Vagina (tissue), 2 donors: ENCODE measurements at regions not wholly inside any gene's neighbourhood (a gene's known extent, or its start where the extent isn't known, plus 50 kb on each side); places are given as distances from the start of the nearest gene placed in this dataset.

Experiments
- CTCF ChIP-seq, 3 experiments: fragments of 450-650 bp in 2 of 3; fragments of 200-600 bp in 1 of 3; sonication (generic) in 1 of 3; IDR thresholded peaks; one replicate each; pipeline ENCODE4 v1.5.1; 2017 to 2019; ENCODE audit warnings: antibody characterized with exemption in 3 of 3, mild to moderate bottlenecking in 2 of 3, moderate library complexity in 2 of 3
- POLR2A ChIP-seq, 2 donors: fragments of 450-650 bp; IDR thresholded peaks; one replicate each; pipeline ENCODE4 v1.6.1; 2017; ENCODE audit warnings: antibody characterized with exemption in 2 of 2, mild to moderate bottlenecking in 2 of 2, moderate library complexity in 2 of 2

GRCh38 chr5:74231697-74232096, 408.8 kb downstream of the ENC1 start:
- TF ChIP-seq POLR2A (IDR thresholded peaks at IDR 0.05) = no peak
- TF ChIP-seq CTCF (IDR thresholded peaks at IDR 0.05) = no peak
